H1 (cell line): ENCODE measurements at regions not wholly inside any gene's neighbourhood (a gene's known extent, or its start where the extent isn't known, plus 50 kb on each side); places are given as distances from the start of the nearest gene placed in this dataset.

ENCODE experiments used
- CTCF ChIA-PET: fragments of 300-600 bp; sonication (Branson Sonifier 250); formaldehyde crosslinking; loops from one replicate; lab custom pipeline; 2021; ENCODE audit not compliant: partially characterized antibody; lab: Charles Lee
- POLR2A ChIA-PET: fragments of 300-600 bp; sonication (Branson Sonifier 250); formaldehyde crosslinking; loops from one replicate; lab custom pipeline; 2021; ENCODE audit warnings: inconsistent platforms; ENCODE audit not compliant: partially characterized antibody; lab: Charles Lee
- DNase-seq, 2 experiments: peaks; one replicate each; pipeline versions ENCODE4 v3.0.0 to v3.0.0-alpha.2; 2010 to 2022; ENCODE audit warnings: low spot score in 2 of 2, low read depth in 1 of 2, mixed read lengths in 1 of 2
- FAIRE-seq: peaks from 2 replicates; lab custom pipeline; 2011; peaks lifted over from hg19 to GRCh38; lab: Jason Lieb, UNC
- H2AFZ ChIP-seq: 2 replicates; pipeline ENCODE4 v1.8.1; 2012; ENCODE audit warnings: low read length, inconsistent platforms
- H2AK5ac ChIP-seq: 2 replicates; pipeline ENCODE4 v1.6.1; 2013; ENCODE audit warnings: low read depth, low read length
- H2BK120ac ChIP-seq: replicated peaks from 2 replicates; pipeline ENCODE3; 2013; ENCODE audit warnings: low read depth, low read length, inconsistent platforms
- H2BK12ac ChIP-seq: 2 replicates; pipeline ENCODE4 v1.6.1; 2013; ENCODE audit warnings: low read depth, low read length
- H2BK15ac ChIP-seq: 2 replicates; pipeline ENCODE4 v1.6.1; 2013; ENCODE audit warnings: low read length
- H2BK20ac ChIP-seq: 2 replicates; pipeline ENCODE4 v1.6.1; 2013; ENCODE audit warnings: low read length
- H2BK5ac ChIP-seq: 2 replicates; pipeline ENCODE4 v1.6.1; 2013; ENCODE audit warnings: low read depth, low read length
- H3K14ac ChIP-seq: 2 replicates; pipeline ENCODE4 v1.6.1; 2013; ENCODE audit warnings: inconsistent platforms; ENCODE audit not compliant: insufficient read length
- H3K18ac ChIP-seq: 2 replicates; pipeline ENCODE4 v1.6.1; 2013; ENCODE audit warnings: low read length; ENCODE audit errors: extremely low read depth
- H3K23ac ChIP-seq: 2 replicates; pipeline ENCODE4 v1.6.1; 2013; ENCODE audit warnings: inconsistent platforms; ENCODE audit not compliant: insufficient read length
- H3K23me2 ChIP-seq: 2 replicates; pipeline ENCODE4 v1.6.1; 2013; ENCODE audit warnings: low read depth, low read length
- H3K27ac ChIP-seq: 2 replicates; pipeline ENCODE4 v1.6.1; 2011; ENCODE audit warnings: low read depth, low read length, inconsistent platforms
- H3K27me3 ChIP-seq, 4 experiments: replicated peaks in 1 of 4; 1 replicate in 1 of 4; 2 replicates in 3 of 4; pipeline versions ENCODE4 v1.6.1 to v1.8.1; 2011 to 2013; ENCODE audit warnings: low read length in 3 of 4, mild to moderate bottlenecking in 3 of 4, inconsistent platforms in 2 of 4, mixed read lengths in 2 of 4, moderate library complexity in 1 of 4; ENCODE audit not compliant: control insufficient read depth in 3 of 4, insufficient read depth in 3 of 4; ENCODE audit errors: extremely low read depth in 1 of 4
- H3K36me3 ChIP-seq, 4 experiments: 2 replicates each; pipeline versions ENCODE4 v1.6.1 to v1.8.1; 2011 to 2013; ENCODE audit warnings: mild to moderate bottlenecking in 4 of 4, low read length in 3 of 4, moderate library complexity in 2 of 4, control low read depth in 1 of 4, inconsistent platforms in 1 of 4; ENCODE audit not compliant: insufficient read depth in 4 of 4, control insufficient read depth in 2 of 4
- H3K4ac ChIP-seq: replicated peaks from 2 replicates; pipeline ENCODE3; 2013; ENCODE audit warnings: low read length, low read depth, mixed read lengths, inconsistent platforms; ENCODE audit not compliant: insufficient read length
- H3K4me1 ChIP-seq, 4 experiments: replicated peaks in 1 of 4; 1 replicate in 1 of 4; 2 replicates in 3 of 4; pipeline versions ENCODE4 v1.6.1 to v1.8.1; 2011 to 2013; ENCODE audit warnings: low read length in 3 of 4, inconsistent platforms in 2 of 4, mixed read lengths in 1 of 4; ENCODE audit not compliant: insufficient read depth in 4 of 4, control insufficient read depth in 3 of 4
- H3K4me2 ChIP-seq, 2 experiments: 2 replicates each; pipeline versions ENCODE4 v1.6.1 to v1.8.1; 2011 to 2013; ENCODE audit warnings: low read depth in 2 of 2, low read length in 2 of 2, control low read depth in 1 of 2, inconsistent platforms in 1 of 2, mild to moderate bottlenecking in 1 of 2; ENCODE audit not compliant: insufficient read depth in 1 of 2
- H3K4me3 ChIP-seq, 4 experiments: fragments of 200-600, 300-600 bp in 1 of 4; sonication (generic), shearing (Covaris generic), sonication (Bioruptor Twin) in 1 of 4; 2 replicates each; pipeline versions ENCODE4 v1.5.1 to v1.8.1; 2011 to 2016; ENCODE audit warnings: low read length in 4 of 4, low read depth in 3 of 4, control low read depth in 2 of 4, inconsistent platforms in 2 of 4, mild to moderate bottlenecking in 2 of 4, mixed read lengths in 1 of 4, moderate library complexity in 1 of 4; ENCODE audit not compliant: insufficient read depth in 2 of 4; ENCODE audit errors: extremely low read depth in 1 of 4
- H3K56ac ChIP-seq: replicated peaks from 2 replicates; pipeline ENCODE3; 2013; ENCODE audit warnings: low read depth, mild to moderate bottlenecking, mixed read lengths, low read length, inconsistent platforms; ENCODE audit not compliant: insufficient read length
- H3K79me1 ChIP-seq: 2 replicates; pipeline ENCODE4 v1.6.1; 2013; ENCODE audit warnings: low read depth, low read length, control low read depth
- H3K79me2 ChIP-seq, 2 experiments: 2 replicates each; pipeline versions ENCODE4 v1.6.1 to v1.8.1; 2012 to 2013; ENCODE audit warnings: low read length in 2 of 2, mild to moderate bottlenecking in 2 of 2, inconsistent platforms in 1 of 2; ENCODE audit not compliant: insufficient read depth in 2 of 2, control insufficient read depth in 1 of 2
- H3K9ac ChIP-seq, 4 experiments: replicated peaks in 1 of 4; 1 replicate in 1 of 4; 2 replicates in 3 of 4; pipeline versions ENCODE4 v1.6.1 to v1.8.1; 2011 to 2013; ENCODE audit warnings: low read depth in 3 of 4, low read length in 3 of 4, control low read depth in 2 of 4, mild to moderate bottlenecking in 2 of 4, moderate library complexity in 2 of 4, inconsistent platforms in 1 of 4; ENCODE audit errors: extremely low read depth in 1 of 4
- H3K9me3 ChIP-seq, 2 experiments: 2 replicates each; pipeline versions ENCODE4 v1.6.1 to v1.8.1; 2012 to 2013; ENCODE audit warnings: mild to moderate bottlenecking in 2 of 2, moderate library complexity in 2 of 2, control low read depth in 1 of 2, inconsistent platforms in 1 of 2, low read depth in 1 of 2, low read length in 1 of 2, mixed read lengths in 1 of 2; ENCODE audit not compliant: insufficient read depth in 2 of 2
- H4K20me1 ChIP-seq, 2 experiments: replicated peaks in 1 of 2; 2 replicates each; pipeline versions ENCODE3 to v1.8.1; 2011 to 2013; ENCODE audit warnings: inconsistent platforms in 2 of 2, low read length in 2 of 2, mild to moderate bottlenecking in 1 of 2; ENCODE audit not compliant: insufficient read depth in 2 of 2, control insufficient read depth in 1 of 2
- H4K5ac ChIP-seq: 2 replicates; pipeline ENCODE4 v1.6.1; 2013; ENCODE audit warnings: low read length, low read depth, mixed read lengths, inconsistent platforms; ENCODE audit not compliant: insufficient read length
- H4K8ac ChIP-seq: 2 replicates; pipeline ENCODE4 v1.8.0; 2013; ENCODE audit warnings: mild to moderate bottlenecking, moderate library complexity, low read length, inconsistent platforms; ENCODE audit not compliant: insufficient read depth; ENCODE audit errors: extremely low read depth
- H4K91ac ChIP-seq: replicated peaks from 2 replicates; pipeline ENCODE3; 2013; ENCODE audit warnings: low read length, mixed read lengths, inconsistent platforms; ENCODE audit not compliant: insufficient read length
- CBX5 ChIP-seq: fragments of 300-800, 300-1000 bp; sonication (generic); IDR thresholded peaks from 2 replicates; pipeline ENCODE4 v1.7.1; 2016; ENCODE audit warnings: antibody characterized with exemption, low read length, low read depth
- CBX8 ChIP-seq: fragments of 300-800, 300-1000 bp; sonication (generic); IDR thresholded peaks from 2 replicates; pipeline ENCODE4 v1.7.1; 2016; ENCODE audit warnings: low read depth, low read length, borderline replicate concordance
- EZH2 ChIP-seq: fragments of 200-600 bp; sonication (generic); IDR thresholded peaks from 2 replicates; pipeline ENCODE4 v1.7.1; 2012; ENCODE audit warnings: low read depth, mild to moderate bottlenecking, moderate library complexity, low read length, inconsistent platforms; ENCODE audit not compliant: severe bottlenecking
- MAFK ChIP-seq: IDR thresholded peaks from 2 replicates; pipeline ENCODE4 v1.6.1; 2012; ENCODE audit warnings: low read depth, mild to moderate bottlenecking, improper control_type of control experiment, low read length
- NANOG ChIP-seq: IDR thresholded peaks from 2 replicates; pipeline ENCODE4 v1.6.1; 2011; ENCODE audit warnings: low read length, low read depth, mild to moderate bottlenecking, inconsistent platforms; ENCODE audit not compliant: insufficient read depth, poor library complexity, severe bottlenecking
- POU5F1 ChIP-seq: IDR thresholded peaks from 2 replicates; pipeline ENCODE4 v1.6.1; 2011; ENCODE audit warnings: low read depth, mild to moderate bottlenecking, low read length, moderate library complexity
- SIN3A ChIP-seq, 2 experiments: IDR thresholded peaks in 1 of 2; conservative IDR thresholded peaks in 1 of 2; 2 replicates each; pipeline ENCODE4 v1.6.1; 2011 to 2012; ENCODE audit warnings: low read length in 2 of 2, improper control_type of control experiment in 1 of 2, low read depth in 1 of 2, mild to moderate bottlenecking in 1 of 2
- SUZ12 ChIP-seq: fragments of 200-600 bp; sonication (generic); IDR thresholded peaks from 2 replicates; pipeline ENCODE4 v1.6.1; 2012; ENCODE audit warnings: mild to moderate bottlenecking, inconsistent platforms, low read length, moderate library complexity, mixed read lengths
- WGBS, 2 experiments: shearing (Covaris generic) in 1 of 2; methylation state at CpG; one replicate each; pipeline versions ENCODE4 v1.1.6 to v1.1.7; 2013 to 2015; ENCODE audit warnings: low lambda C conversion rate in 2 of 2, mixed read lengths in 2 of 2, inconsistent platforms in 1 of 2, low coverage in 1 of 2, missing lambda C conversion rate in 1 of 2; ENCODE audit not compliant: insufficient replicate concordance in 2 of 2, insufficient coverage in 1 of 2, insufficient read length in 1 of 2; ENCODE audit errors: extremely low coverage in 1 of 2, missing lambda C conversion rate in 1 of 2; 5-methylcytosine and 5-hydroxymethylcytosine counted together
- TF ChIP-seq, protein P1 (sequence below): IDR thresholded peaks from 2 replicates; pipeline ENCODE4 v1.6.1; 2012; ENCODE audit warnings: low read length, inconsistent platforms
- TF ChIP-seq, protein P2 (sequence below): IDR thresholded peaks from 2 replicates; pipeline ENCODE4 v1.6.1; 2012; ENCODE audit warnings: inconsistent platforms
- TF ChIP-seq, protein P3 (sequence below): IDR thresholded peaks from 2 replicates; pipeline ENCODE4 v1.6.1; 2011; ENCODE audit warnings: low read depth, mild to moderate bottlenecking, low read length; ENCODE audit not compliant: insufficient read depth

DNA sequence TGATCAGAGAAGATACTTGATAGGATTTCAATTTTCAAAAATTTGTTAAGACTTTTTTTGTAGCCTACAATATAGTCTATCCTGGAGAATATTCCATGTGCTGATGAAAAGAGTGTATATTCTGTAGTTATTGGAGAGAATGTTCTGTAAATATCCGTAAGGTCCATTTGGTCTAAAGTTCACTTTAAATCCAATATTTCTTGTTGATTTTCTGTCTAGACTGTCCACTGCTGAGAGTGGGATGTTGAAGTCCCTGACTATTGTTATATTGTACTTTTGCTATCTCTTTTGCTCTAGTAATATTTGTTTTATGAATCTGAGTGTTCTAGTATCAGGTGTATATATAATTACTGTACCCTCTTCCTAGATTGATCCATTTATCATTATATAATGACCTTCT, 406.2 kb upstream of the CNTN4 start:
- 90% methylated on average over 1 of the region's 1 CpG; no CpG with 5 or more reads in 1 of the 2 experiments for WGBS, 2 experiments
- H4K20me1 ChIP-seq = no peaks in the 10 kb centered on the region
- POLR2A ChIA-PET = no interaction called here
- TF ChIP-seq, protein P1, sequence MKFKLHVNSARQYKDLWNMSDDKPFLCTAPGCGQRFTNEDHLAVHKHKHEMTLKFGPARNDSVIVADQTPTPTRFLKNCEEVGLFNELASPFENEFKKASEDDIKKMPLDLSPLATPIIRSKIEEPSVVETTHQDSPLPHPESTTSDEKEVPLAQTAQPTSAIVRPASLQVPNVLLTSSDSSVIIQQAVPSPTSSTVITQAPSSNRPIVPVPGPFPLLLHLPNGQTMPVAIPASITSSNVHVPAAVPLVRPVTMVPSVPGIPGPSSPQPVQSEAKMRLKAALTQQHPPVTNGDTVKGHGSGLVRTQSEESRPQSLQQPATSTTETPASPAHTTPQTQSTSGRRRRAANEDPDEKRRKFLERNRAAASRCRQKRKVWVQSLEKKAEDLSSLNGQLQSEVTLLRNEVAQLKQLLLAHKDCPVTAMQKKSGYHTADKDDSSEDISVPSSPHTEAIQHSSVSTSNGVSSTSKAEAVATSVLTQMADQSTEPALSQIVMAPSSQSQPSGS = no peak
- TF ChIP-seq SUZ12 = no peak
- TF ChIP-seq EZH2 = no peak
- TF ChIP-seq MAFK = no peak
- TF ChIP-seq SIN3A (conservative IDR thresholded peaks at IDR 0.05 in 1 of 2, IDR thresholded peaks at IDR 0.05 in 1 of 2; ENCODE audit: low read depth in 1 of 2, low read length in 2 of 2) = no peak
- no peak for TF ChIP-seq NANOG
- TF ChIP-seq, protein P2, sequence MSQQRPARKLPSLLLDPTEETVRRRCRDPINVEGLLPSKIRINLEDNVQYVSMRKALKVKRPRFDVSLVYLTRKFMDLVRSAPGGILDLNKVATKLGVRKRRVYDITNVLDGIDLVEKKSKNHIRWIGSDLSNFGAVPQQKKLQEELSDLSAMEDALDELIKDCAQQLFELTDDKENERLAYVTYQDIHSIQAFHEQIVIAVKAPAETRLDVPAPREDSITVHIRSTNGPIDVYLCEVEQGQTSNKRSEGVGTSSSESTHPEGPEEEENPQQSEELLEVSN = no peak
- TF ChIP-seq, protein P3, sequence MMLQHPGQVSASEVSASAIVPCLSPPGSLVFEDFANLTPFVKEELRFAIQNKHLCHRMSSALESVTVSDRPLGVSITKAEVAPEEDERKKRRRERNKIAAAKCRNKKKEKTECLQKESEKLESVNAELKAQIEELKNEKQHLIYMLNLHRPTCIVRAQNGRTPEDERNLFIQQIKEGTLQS = no peak
- TF ChIP-seq POU5F1 = no peak
- TF ChIP-seq CBX5 = no peak
- TF ChIP-seq CBX8 = no peak

More for the DNA sequence above, 406.2 kb upstream of the CNTN4 start:
- Histone ChIP-seq H2BK12ac (no peak overlapping the region), H3K4ac (no peak overlapping the region), H3K27ac (no peak overlapping the region), H3K27me3 (no peaks in the 10 kb centered on the region), H3K9ac (no peak overlapping the region), H3K79me1 (no peaks in the 10 kb centered on the region), H3K23me2 (no peaks in the 10 kb centered on the region), H2AFZ (no peak overlapping the region), H2AK5ac (no peak overlapping the region), H3K4me3 (no peak overlapping the region), H3K4me1 (no peaks in the 10 kb centered on the region), H3K36me3 (no peaks in the 10 kb centered on the region), H3K23ac (no peak overlapping the region), H3K9me3 (no peaks in the 10 kb centered on the region; a peak in 1 of 4 replicates), H2BK20ac (no peak overlapping the region), H4K8ac (no peak overlapping the region), H3K14ac (no peak overlapping the region), H3K56ac (no peak overlapping the region), H3K18ac (no peak overlapping the region), H3K4me2 (no peak overlapping the region), H2BK5ac (no peak overlapping the region), H3K79me2 (no peaks in the 10 kb centered on the region), H4K91ac (no peak overlapping the region), H4K5ac (no peak overlapping the region), H2BK15ac (no peak overlapping the region), H2BK120ac (no peak overlapping the region)
- FAIRE-seq = no peak
- no peak for DNase-seq
- CTCF ChIA-PET = no interaction called here
